ENCODE measurements at regions not wholly inside any gene's neighbourhood (a gene's known extent, or its start where the extent isn't known, plus 50 kb on each side); places are given as distances from the start of the nearest gene placed in this dataset.

GRCh38 chr4:179823342-179823741 is 2381.1 kb upstream of the AGA start:
- no peak for TF ChIP-seq CTCF (conservative IDR thresholded peaks at IDR 0.05; ENCODE audit: low read depth, low read length)
- Histone ChIP-seq H3K9ac (no peak overlapping the region), H3K79me2 (ENCODE audit: insufficient read depth, low read depth) (no peaks in the 10 kb centered on the region), H3K4me3 (IDR thresholded peaks at IDR 0.05; ENCODE audit: insufficient read depth, low read depth, low read length) (no peak overlapping the region), H4K20me1 (ENCODE audit: insufficient read depth) (no peaks in the 10 kb centered on the region), H3K36me3 (ENCODE audit: insufficient read depth) (no peaks in the 10 kb centered on the region), H3K4me1 (ENCODE audit: low read depth, poor library complexity, severe bottlenecking) (no peaks in the 10 kb centered on the region), H3K4me2 (no peak overlapping the region), H2AFZ (ENCODE audit: low read depth) (no peak overlapping the region), H3K27me3 (ENCODE audit: insufficient read depth, low read depth) (no peaks in the 10 kb centered on the region), H3K27ac (no peak overlapping the region)

GRCh38 chr4:179831274-179831673 is 2389.0 kb upstream of the AGA start:
- H3K4me3 ChIP-seq (IDR thresholded peaks at IDR 0.05; ENCODE audit: insufficient read depth, low read depth, low read length), result no peak overlapping the region
- H2AFZ ChIP-seq (ENCODE audit: low read depth), result no peak overlapping the region
- no peaks in the 10 kb centered on the region for H3K4me1 ChIP-seq (ENCODE audit: low read depth, poor library complexity, severe bottlenecking)
- H3K9ac ChIP-seq, result no peak overlapping the region
- no peak overlapping the region for H3K27ac ChIP-seq
- no peaks in the 10 kb centered on the region for H3K36me3 ChIP-seq (ENCODE audit: insufficient read depth)
- TF ChIP-seq CTCF (conservative IDR thresholded peaks at IDR 0.05; ENCODE audit: low read depth, low read length), result no peak
- no peaks in the 10 kb centered on the region for H4K20me1 ChIP-seq (ENCODE audit: insufficient read depth)
- no peaks in the 10 kb centered on the region for H3K79me2 ChIP-seq (ENCODE audit: insufficient read depth, low read depth)
- no peak overlapping the region for H3K4me2 ChIP-seq
- H3K27me3 ChIP-seq (ENCODE audit: insufficient read depth, low read depth), result no peaks in the 10 kb centered on the region

GRCh38 chr4:179836179-179837075 is 2394.2 kb upstream of the AGA start:
- no peak for TF ChIP-seq CTCF (conservative IDR thresholded peaks at IDR 0.05; ENCODE audit: low read depth, low read length)
- no peaks in the 10 kb centered on the region for H3K4me1 ChIP-seq (ENCODE audit: low read depth, poor library complexity, severe bottlenecking)
- H2AFZ ChIP-seq (ENCODE audit: low read depth), result no peak overlapping the region
- no peak overlapping the region for H3K4me2 ChIP-seq
- no peak overlapping the region for H3K9ac ChIP-seq
- no peaks in the 10 kb centered on the region for H3K36me3 ChIP-seq (ENCODE audit: insufficient read depth)
- no peak overlapping the region for H3K27ac ChIP-seq
- H4K20me1 ChIP-seq (ENCODE audit: insufficient read depth), result no peaks in the 10 kb centered on the region
- H3K4me3 ChIP-seq (IDR thresholded peaks at IDR 0.05; ENCODE audit: insufficient read depth, low read depth, low read length), result no peak overlapping the region
- no peaks in the 10 kb centered on the region for H3K27me3 ChIP-seq (ENCODE audit: insufficient read depth, low read depth)
- H3K79me2 ChIP-seq (ENCODE audit: insufficient read depth, low read depth), result no peaks in the 10 kb centered on the region

- no peaks in the 10 kb centered on the region for H3K36me3 ChIP-seq (ENCODE audit: insufficient read depth)
- H3K27me3 ChIP-seq (ENCODE audit: insufficient read depth, low read depth), result no peaks in the 10 kb centered on the region
- H3K9ac ChIP-seq, result no peak overlapping the region
- H3K27ac ChIP-seq, result no peak overlapping the region
- no peak overlapping the region for H2AFZ ChIP-seq (ENCODE audit: low read depth)
- H3K4me2 ChIP-seq, result no peak overlapping the region
- no peaks in the 10 kb centered on the region for H3K4me1 ChIP-seq (ENCODE audit: low read depth, poor library complexity, severe bottlenecking)
- H3K79me2 ChIP-seq (ENCODE audit: insufficient read depth, low read depth), result no peaks in the 10 kb centered on the region
- H4K20me1 ChIP-seq (ENCODE audit: insufficient read depth), result no peaks in the 10 kb centered on the region
- no peak overlapping the region for H3K4me3 ChIP-seq (IDR thresholded peaks at IDR 0.05; ENCODE audit: insufficient read depth, low read depth, low read length)
- no peak for TF ChIP-seq CTCF (conservative IDR thresholded peaks at IDR 0.05; ENCODE audit: low read depth, low read length)
Observed at GRCh38 chr4:179843370-179843769, 2399.8 kb upstream of the TENM3 start.

All from KMS-11 (cell line).